Cardiac muscle cell (in vitro differentiated cells and primary cell): ENCODE measurements at regions not wholly inside any gene's neighbourhood (a gene's known extent, or its start where the extent isn't known, plus 50 kb on each side); places are given as distances from the start of the nearest gene placed in this dataset.
"Not testable (repeated sequence)": the region's sequence is repeated elsewhere in the genome, so short reads cannot be mapped to it uniquely, and the experiment has no call there.

Experiments
- DNase-seq, 2 donors: peaks; one replicate each; pipeline versions ENCODE4 v3.0.0 to v3.0.0-alpha.2; 2010 to 2017; ENCODE audit warnings: low read depth in 1 of 2, low spot score in 1 of 2
- H3K27ac ChIP-seq: fragments of 200-600 bp; sonication (generic); 2 replicates; pipeline ENCODE4 v1.5.1; 2016
- H3K27me3 ChIP-seq: fragments of 200-600 bp; sonication (generic); 2 replicates; pipeline ENCODE4 v1.6.0; 2016; ENCODE audit warnings: control low read depth
- H3K36me3 ChIP-seq: fragments of 200-600 bp; sonication (generic); 2 replicates; pipeline ENCODE4 v1.5.1; 2016; ENCODE audit warnings: control low read depth
- H3K4me1 ChIP-seq: fragments of 200-600 bp; sonication (generic); 2 replicates; pipeline ENCODE4 v1.8.1; 2017; ENCODE audit warnings: low read depth, mild to moderate bottlenecking, mixed run types
- H3K4me3 ChIP-seq: fragments of 200-600 bp; sonication (generic); 2 replicates; pipeline ENCODE4 v1.5.1; 2016; ENCODE audit warnings: mild to moderate bottlenecking
- H3K9me3 ChIP-seq: fragments of 200-600 bp; sonication (generic); 2 replicates; pipeline ENCODE4 v1.5.1; 2017; ENCODE audit warnings: low read depth, mild to moderate bottlenecking, control low read depth
- TF ChIP-seq, protein P1 (sequence below): IDR thresholded peaks from 2 replicates; pipeline ENCODE4 v1.5.1; 2012; ENCODE audit warnings: low read depth, mild to moderate bottlenecking, low read length

DNA sequence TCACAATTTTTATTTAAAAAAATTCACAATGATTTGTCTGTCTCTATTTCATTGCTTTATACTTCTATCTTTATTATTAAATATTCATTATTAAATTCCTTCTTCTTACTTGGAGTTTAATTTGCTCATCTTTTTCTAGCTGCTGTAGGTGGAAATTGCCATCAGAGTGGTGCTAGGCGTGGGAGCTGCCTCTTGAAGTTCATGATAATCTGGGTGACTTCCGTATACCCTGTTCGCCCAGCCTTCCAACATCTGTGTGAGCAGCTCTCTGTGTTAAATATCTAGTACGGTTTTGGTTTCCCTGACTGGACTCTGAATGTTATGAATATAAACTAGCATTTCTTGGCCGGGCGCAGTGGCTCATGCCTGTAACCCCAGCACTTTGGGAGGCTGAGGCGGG lies 84.0 kb upstream of the RPH3AL start:
- TF ChIP-seq, protein P1, sequence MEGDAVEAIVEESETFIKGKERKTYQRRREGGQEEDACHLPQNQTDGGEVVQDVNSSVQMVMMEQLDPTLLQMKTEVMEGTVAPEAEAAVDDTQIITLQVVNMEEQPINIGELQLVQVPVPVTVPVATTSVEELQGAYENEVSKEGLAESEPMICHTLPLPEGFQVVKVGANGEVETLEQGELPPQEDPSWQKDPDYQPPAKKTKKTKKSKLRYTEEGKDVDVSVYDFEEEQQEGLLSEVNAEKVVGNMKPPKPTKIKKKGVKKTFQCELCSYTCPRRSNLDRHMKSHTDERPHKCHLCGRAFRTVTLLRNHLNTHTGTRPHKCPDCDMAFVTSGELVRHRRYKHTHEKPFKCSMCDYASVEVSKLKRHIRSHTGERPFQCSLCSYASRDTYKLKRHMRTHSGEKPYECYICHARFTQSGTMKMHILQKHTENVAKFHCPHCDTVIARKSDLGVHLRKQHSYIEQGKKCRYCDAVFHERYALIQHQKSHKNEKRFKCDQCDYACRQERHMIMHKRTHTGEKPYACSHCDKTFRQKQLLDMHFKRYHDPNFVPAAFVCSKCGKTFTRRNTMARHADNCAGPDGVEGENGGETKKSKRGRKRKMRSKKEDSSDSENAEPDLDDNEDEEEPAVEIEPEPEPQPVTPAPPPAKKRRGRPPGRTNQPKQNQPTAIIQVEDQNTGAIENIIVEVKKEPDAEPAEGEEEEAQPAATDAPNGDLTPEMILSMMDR = no peak
- no peaks in the 10 kb centered on the region for H3K27me3 ChIP-seq
- no peaks in the 10 kb centered on the region for H3K4me1 ChIP-seq
- H3K4me3 ChIP-seq = no peak overlapping the region
- no peak overlapping the region for H3K27ac ChIP-seq
- H3K9me3 ChIP-seq = no peaks in the 10 kb centered on the region
- H3K36me3 ChIP-seq = no peaks in the 10 kb centered on the region
- DNase-seq = no peak

DNA sequence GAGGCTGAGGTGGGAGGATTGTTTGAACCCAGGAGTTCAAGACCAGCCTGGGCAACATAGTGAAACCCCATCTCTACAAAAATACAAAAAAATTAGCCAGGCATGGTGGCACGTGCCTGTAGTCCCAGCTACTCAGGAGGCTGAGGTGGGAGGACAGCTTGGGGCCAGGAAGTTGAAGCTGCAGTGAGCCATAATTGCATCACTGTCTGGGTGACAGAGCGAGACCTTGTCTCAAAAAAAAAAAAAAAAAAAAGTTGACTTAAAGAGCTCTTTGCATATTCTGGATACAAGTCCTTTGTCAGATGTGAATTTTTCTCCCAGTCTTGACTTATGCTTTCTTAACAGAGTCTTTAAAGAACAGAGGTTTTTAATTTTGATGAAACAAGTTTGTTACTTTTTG lies 79.9 kb upstream of the RPH3AL start:
- not testable (repeated sequence) for DNase-seq, H3K27ac ChIP-seq, H3K36me3 ChIP-seq, H3K27me3 ChIP-seq, H3K4me1 ChIP-seq, H3K9me3 ChIP-seq, H3K4me3 ChIP-seq

DNA sequence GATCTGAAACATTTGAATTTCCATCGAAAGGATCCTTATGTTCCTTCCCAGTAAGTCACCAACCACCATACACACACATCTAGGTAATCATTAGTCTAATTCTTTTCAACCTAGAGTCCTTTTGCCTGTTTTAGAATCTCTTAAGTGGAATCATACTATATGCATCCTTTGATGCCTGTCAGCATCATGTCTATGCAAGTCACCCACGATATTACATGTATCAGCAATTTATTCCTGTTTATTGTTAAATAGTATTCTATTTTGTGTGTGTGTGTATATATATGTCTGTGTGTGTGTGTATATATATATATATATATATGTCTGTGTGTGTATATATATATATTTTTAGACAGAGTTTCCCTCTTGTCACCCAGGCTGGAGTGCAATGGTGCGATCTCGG lies 78.9 kb upstream of the RPH3AL start:
- no peak overlapping the region for H3K27ac ChIP-seq
- no peak overlapping the region for H3K4me3 ChIP-seq
- H3K9me3 ChIP-seq = no peaks in the 10 kb centered on the region
- TF ChIP-seq, protein P1 = no peak
- no peaks in the 10 kb centered on the region for H3K36me3 ChIP-seq
- H3K4me1 ChIP-seq = no peaks in the 10 kb centered on the region
- H3K27me3 ChIP-seq = no peaks in the 10 kb centered on the region
- no peak for DNase-seq

DNA sequence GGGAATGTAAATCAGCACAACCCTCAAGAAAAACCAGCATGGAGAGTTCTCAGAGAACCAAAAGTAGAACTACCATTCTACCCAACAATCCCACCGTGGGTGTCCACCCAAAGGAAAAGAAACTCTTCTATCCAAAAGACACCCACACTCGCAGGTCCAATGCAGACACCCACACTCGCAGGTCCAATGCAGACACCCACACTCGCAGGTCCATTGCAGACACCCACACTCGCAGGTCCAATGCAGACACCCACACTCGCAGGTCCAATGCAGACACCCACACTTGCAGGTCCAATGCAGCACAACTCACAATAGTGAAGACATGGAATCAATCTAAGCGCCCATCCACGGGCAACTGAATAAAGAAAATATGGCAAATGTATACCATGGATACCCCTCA lies 77.0 kb upstream of the RPH3AL start:
- Histone ChIP-seq H3K4me1 (no peaks in the 10 kb centered on the region), H3K4me3 (no peak overlapping the region), H3K27me3 (no peaks in the 10 kb centered on the region), H3K27ac (no peak overlapping the region), H3K9me3 (no peaks in the 10 kb centered on the region), H3K36me3 (no peaks in the 10 kb centered on the region)
- DNase-seq = no peak
- TF ChIP-seq, protein P1 = no peak

DNA sequence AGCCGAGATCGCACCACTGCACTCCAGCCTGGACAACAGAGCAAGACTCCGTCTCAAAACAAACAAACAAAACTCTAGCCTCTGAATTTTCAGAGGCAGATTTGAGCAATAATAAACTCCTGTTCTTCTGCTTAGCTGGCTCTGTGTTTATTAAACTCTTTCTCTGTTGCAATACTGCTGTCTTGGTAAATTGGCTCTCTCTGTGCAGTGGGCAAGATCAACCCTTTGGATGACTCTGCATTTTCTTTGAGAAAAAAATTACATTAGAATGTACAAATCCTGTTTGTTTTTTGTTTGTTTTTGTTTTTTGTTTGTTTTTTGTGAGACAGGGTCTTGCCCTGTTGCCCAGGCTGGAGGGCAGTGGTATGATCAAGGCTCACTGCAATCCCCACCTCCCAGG lies 75.8 kb upstream of the RPH3AL start:
- Histone ChIP-seq H3K27me3 (no peaks in the 10 kb centered on the region), H3K9me3 (no peaks in the 10 kb centered on the region), H3K4me1 (no peaks in the 10 kb centered on the region), H3K4me3 (no peak overlapping the region), H3K36me3 (no peaks in the 10 kb centered on the region), H3K27ac (no peak overlapping the region)
- DNase-seq = no peak
- TF ChIP-seq, protein P1 = no peak

DNA sequence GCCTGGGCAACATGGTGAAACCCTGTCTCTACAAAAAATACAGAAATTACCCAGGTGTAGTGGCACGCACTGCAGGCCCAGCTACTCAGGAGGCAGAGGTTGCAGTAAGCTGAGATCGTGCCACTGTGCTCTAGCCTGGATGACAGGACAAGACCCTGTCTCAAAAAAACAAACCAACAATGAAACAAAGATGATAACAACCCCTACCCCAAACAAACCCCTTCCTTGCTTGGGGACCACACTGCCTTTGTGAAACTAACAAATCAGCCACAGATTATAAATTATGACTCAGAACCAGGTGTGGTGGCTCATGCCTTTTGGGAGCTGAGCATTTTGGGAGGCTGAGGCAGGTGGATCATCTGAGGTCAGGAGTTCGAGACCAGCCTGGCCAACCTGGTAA lies 75.3 kb upstream of the RPH3AL start:
- Histone ChIP-seq H3K27me3 (no peaks in the 10 kb centered on the region), H3K27ac (no peak overlapping the region), H3K9me3 (no peaks in the 10 kb centered on the region), H3K4me1 (no peaks in the 10 kb centered on the region), H3K4me3 (no peak overlapping the region), H3K36me3 (no peaks in the 10 kb centered on the region)
- DNase-seq = no peak
- TF ChIP-seq, protein P1 = no peak
